GM19324 (cell line): ENCODE measurements at regions not wholly inside any gene's neighbourhood (a gene's known extent, or its start where the extent isn't known, plus 50 kb on each side); places are given as distances from the start of the nearest gene placed in this dataset.
"Not testable (repeated sequence)": the region's sequence is repeated elsewhere in the genome, so short reads cannot be mapped to it uniquely, and the experiment has no call there.

Experiments used
- ATAC-seq: cut with Tn5 transposase; IDR thresholded peaks from one replicate; pipeline ENCODE4 v1.9.1; 2021; ENCODE audit warnings: mild to moderate bottlenecking, moderate library complexity; ENCODE audit not compliant: unreplicated experiment, low FRiP score

GRCh38 chr1:239955431-239955830 lies 136.3 kb upstream of the FMN2 start:
- no peak for ATAC-seq

GRCh38 chr1:239956263-239956662 lies 135.4 kb upstream of the FMN2 start:
- no peak for ATAC-seq

- no peak for ATAC-seq
Measured at GRCh38 chr1:239958063-239958462, 133.6 kb upstream of the FMN2 start.

- no peak for ATAC-seq
Measured at GRCh38 chr1:239960366-239960765, 131.3 kb upstream of the FMN2 start.

- no peak for ATAC-seq
Measured at GRCh38 chr1:239963856-239964255, 127.8 kb upstream of the FMN2 start.

- no peak for ATAC-seq
Measured at GRCh38 chr1:239976130-239976968, 115.3 kb upstream of the FMN2 start.

GRCh38 chr1:239977416-239977815 lies 114.3 kb upstream of the FMN2 start:
- no peak for ATAC-seq

GRCh38 chr1:239979456-239979855 lies 112.2 kb upstream of the FMN2 start:
- ATAC-seq = no peak

GRCh38 chr1:239982762-239983161 lies 108.9 kb upstream of the FMN2 start:
- ATAC-seq = no peak

GRCh38 chr1:239985044-239985443 lies 106.6 kb upstream of the FMN2 start:
- no peak for ATAC-seq

- no peak for ATAC-seq
Measured at GRCh38 chr1:239987103-239987745, 104.5 kb upstream of the FMN2 start.

GRCh38 chr1:239989990-239990389 lies 101.7 kb upstream of the FMN2 start:
- no peak for ATAC-seq

GRCh38 chr1:239992566-239992965 lies 99.1 kb upstream of the FMN2 start:
- not testable (repeated sequence) for ATAC-seq

GRCh38 chr1:239993366-239993765 lies 98.3 kb upstream of the FMN2 start:
- no peak for ATAC-seq

GRCh38 chr1:239995281-239995680 lies 96.4 kb upstream of the FMN2 start:
- no peak for ATAC-seq

- ATAC-seq = no peak
Measured at GRCh38 chr1:239997160-239997514, 94.5 kb upstream of the FMN2 start.

- no peak for ATAC-seq
Measured at GRCh38 chr1:239997515-239998311, 94.0 kb upstream of the FMN2 start.

- no peak for ATAC-seq
Measured at GRCh38 chr1:239998312-239998649, 93.4 kb upstream of the FMN2 start.

GRCh38 chr1:239999170-239999569 lies 92.5 kb upstream of the FMN2 start:
- no peak for ATAC-seq

GRCh38 chr1:240000634-240001033 lies 91.0 kb upstream of the FMN2 start:
- no peak for ATAC-seq

GRCh38 chr1:240001177-240001740 lies 90.4 kb upstream of the FMN2 start:
- ATAC-seq = no peak
